ENCODE measurements at regions not wholly inside any gene's neighbourhood (a gene's known extent, or its start where the extent isn't known, plus 50 kb on each side); places are given as distances from the start of the nearest gene placed in this dataset.

DNA sequence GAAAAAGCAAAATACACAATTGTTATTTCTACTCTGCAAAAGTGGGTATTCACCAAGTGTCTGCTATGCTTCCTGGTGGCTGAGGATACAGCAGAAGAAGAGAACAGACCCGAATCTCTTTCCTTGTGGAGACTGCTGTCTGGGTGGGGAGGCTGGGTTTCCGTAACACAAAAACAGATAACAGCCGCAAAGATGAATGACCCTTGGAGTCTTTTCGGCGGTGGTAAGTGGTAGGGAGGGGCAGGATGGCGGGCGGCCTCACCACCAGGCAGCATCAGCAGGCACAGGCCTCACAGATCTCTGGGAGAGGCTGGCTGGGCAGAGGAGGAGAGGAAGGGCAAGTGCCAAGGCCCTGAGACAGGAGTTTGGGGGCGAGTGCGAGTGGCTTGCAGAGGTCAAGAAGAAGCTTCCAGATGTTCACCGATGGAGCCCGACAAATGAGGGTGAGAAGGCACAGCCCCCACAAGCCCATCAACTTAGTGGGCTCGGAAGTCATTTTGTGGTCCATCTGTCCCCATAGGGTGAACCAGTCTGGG, 164.2 kb downstream of the RHOU start:
- no peak for FAIRE-seq

DNA sequence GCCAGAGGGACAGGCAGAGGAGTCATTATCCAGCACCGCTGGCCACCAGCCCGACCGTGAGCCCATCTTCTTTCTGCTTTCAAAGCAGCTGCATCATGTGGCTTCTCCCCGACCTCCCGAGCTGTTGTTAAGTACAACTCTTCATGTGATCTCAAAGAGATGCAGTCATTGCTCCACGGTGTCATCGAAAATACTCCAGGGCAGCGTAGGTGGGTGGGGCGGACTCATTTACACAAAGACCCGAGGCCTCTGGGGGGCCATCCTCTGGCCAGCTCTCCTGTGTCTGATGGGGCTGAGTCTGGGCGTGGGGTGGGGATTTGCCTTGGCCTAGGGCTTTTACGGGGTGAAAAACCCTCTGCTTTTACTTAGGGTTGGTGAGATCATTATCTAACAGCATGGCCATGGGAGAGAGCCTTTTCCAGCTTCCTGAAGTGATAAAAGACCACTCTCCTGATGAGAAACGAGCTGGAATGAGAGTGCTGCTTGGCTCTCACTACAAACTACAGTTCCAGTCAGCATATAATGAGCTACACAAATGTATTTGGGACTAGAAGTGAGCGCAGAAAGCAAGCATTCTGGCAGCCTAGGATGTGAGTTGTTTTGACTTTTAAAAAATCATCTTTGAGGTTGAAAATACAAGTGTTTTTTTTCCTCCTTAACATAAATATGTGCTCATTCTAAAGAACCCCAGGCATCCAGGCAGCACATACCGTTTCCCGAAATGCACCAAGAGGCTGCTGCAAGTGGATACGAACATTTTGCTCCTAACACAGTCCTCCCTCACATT, 165.0 kb downstream of the RHOU start:
- FAIRE-seq, result no peak

DNA sequence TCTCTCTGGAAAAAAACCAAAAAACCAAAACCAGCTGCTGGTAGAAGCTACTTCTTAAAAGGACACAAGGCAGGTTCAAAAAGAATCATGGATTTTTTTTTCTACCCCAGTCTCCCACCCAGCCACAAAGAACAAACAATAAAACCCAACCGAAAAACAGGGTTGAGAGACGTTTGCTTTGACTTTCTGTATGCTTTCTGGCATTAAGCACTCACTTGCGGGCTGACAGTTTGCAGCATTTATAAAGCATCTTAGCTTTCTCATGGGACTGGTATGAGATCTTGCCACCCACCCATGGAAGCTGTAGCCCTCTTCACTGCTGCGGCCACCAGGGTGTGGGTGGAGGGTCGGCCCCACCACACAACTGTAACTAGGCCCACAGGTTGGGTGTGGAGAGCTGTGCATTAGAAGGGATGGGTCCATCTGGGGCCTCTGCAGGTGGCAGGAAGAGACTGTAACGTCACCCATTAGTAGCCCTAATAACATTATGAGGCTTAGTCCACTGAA, 165.7 kb downstream of the RHOU start:
- FAIRE-seq, result no peak

DNA sequence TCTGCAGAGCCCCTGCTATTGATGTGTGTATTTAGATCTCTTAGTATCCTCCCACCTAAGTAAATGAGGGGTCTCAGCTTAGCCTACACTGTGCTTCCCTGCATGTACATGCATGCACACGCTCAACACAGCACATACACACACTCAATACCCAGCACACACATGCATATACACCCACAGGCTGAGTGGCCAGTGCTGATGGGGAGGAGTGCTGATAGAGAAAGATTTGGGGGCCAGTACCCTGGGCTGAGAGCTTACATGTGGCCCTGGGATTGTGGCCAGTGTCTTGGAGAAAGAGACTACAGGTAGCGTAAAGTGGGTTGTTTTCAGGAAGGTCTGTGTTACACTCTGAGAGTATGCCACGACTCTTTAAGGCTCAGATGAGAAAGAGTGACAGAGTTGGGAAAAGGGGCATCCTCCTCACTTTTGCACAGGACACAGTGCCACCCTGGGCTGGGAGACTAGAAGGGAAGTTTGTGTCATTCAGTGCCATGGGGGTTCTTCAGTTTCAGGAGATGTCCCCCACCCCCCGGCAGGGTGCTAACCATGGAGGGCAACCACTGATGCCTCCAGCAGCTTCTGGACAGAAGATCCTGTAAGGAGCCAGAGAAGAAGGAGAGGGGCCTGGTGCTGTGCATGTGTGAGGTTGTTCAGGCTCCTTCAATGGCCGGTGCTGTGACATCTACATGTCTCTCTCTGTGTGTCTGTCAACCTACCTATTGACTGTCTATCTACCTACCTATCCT, 166.8 kb downstream of the RHOU start:
- FAIRE-seq, result no peak

DNA sequence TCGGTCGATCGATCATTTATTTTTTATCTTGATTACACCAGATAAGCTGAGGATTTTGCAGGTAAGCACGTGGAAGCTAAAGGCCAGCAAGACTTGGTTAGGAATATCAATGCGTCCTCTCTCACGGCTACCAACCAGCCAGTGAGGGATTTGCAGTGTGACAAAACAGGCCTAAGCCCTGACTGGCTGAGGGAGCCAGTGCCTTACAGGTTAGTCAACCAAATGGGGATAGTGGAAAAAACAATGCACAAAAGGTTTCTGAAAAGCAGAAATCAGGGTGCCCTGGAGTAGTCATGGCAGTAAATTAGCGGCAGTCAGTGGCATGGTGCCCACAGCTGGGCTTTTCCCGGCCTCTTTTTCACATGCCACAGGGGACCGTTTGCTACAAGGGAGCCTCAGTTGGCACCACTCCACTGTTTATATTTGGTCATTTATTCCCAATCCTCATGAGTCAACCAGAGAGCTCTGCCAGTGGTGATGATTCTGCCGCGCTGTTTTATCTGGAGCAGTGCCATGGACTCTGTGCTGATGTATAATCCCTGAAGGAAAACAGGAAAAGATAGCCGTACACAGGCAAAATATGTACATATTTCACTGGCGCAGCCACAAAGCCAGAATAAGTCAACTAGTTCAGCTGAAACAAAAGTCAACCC, 167.6 kb downstream of the RHOU start:
- FAIRE-seq, result no peak

DNA sequence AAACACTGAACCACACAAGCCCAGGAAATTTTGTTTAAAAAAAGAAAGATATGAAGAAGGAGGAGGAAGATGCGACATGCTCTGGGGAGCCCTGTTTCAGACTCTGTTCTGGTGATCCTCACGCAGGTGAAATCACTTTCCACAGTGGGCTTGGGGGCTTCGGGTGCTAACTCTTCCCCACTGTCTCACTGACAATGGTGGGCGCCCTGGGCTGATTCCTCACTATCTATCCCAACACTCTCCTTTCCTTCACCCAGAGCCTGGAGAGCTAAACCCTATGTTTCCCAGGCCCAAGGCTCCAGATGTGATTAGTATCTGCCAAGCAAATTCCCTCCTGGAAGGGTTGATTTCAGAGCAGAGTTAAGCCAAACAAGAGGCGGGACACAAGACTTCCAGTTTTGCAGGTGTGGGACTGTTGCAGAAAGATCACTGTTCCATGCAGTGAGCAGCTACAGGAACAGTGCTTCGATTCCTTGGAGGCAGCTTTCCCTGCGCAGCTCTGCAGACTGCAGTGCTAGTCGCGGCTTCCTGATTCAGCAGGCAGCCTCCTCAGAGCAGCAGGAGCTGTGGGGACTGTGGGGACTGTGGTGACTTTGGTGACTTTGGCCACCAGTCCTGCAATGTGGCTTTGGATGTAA, 168.3 kb downstream of the RHOU start:
- no peak for FAIRE-seq

DNA sequence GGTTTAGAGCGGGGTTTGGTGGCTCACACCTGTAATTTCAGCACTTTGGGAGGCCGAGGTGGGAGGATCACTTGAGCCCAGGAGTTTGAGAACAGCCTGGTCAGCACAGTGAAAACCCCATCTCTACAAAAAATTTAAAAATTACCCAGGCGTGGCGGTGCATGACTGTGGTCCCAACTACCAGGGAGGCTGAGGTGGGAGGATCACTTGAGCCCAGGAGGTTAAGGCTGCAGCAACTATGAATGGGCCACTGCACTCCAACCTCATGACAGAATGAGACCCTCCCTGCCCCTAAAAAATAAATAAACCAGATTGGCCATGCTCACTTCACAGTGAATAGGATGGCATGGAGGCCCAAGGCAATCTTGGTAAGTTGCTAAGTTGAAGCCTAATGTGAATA, 168.9 kb downstream of the RHOU start:
- FAIRE-seq, result no peak

DNA sequence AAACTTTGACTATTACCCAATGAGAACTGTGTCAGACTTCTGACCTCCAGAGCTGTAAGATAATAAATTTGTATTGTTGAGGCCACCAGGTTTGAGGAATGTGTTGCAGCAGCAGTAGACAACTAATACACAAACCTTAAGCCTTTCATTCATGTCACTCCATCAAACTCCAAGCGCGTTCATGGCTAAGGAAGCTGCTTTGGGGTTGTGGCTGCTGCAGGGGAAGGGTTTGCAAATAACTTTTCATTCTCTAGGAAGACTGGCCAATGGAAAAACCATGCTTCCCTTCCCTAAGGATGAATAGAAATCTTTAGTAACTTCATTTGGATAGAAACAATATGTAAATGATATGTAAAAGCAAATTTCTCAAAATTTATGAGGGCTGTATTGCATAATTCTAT, 170.4 kb downstream of the RHOU start:
- FAIRE-seq, result no peak

DNA sequence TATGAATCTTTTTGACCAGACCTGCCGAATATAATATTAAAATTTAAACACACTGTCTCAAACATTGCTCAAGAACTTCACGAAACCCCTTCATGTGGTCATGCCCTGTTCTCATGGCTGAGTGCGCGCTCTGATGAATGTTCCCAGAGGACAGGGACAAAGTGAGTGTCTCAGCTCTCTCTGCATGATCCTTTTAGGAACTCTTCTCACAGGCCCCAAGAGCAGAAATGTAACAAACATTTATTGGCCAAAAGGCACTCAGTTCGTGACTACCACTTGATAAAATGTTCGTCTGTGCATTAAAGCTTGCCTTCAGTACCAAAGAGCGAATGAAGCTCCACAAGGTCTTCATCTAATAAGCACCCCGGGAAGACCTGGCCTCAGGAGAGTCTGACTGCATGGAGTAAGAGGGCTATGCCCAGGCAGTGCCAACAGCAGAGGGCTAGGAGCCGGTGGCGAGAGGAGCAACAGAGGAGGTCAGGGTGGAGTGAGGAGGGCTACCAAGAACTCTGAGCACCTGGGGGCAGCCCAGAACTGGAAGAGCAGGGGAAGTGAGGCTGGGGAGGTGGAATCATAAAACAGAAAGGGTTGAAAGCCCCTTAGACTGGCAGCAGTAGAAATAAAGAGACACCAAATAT, 171.1 kb downstream of the RHOU start:
- FAIRE-seq, result no peak

DNA sequence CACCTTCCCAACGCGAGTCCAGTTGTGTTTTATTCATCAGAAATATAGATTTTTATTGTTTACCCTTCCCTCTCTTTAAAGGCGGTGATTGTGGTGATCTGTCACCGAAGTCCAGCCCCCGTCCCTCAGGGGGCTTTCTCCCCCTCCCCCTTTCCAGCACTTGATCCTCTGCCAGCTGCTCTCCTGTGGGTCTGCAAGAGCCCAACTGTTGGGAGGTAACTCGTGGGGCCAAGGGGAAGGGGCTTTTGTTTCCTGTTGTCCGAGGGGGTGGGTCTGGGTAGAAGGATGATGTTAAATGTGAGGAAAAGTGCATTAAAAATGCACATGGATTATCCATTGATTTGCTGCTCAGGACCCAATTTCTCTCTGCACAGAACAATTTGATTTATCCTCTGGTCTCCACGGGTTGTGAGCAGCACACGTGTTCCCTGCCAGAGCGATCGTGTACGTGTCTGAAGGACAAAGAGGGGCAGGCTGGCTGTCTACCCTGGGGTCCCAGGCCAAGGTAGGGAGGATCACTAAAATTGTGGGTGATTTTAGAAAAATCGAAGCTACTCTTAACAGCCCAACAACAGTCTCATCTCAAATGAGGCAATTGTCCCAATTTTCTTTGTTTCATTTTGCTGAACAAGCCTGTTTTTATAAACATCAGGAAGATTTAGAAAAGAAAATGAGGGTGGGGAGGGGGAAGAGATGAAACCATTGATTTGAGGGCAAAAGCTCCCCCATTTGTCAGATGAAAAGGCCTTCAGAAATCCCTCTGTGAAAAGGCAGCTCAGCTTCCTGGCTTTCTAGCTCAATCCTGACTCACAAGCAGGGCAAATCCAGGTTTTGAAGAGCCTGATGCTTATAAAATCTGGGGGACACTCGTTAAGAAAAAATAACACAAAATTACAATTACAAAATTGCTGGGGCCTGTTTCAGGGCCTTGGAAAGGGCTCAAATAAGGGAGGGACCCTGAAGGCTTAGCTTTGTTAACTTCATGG, 176.2 kb downstream of the RHOU start:
- no peak for FAIRE-seq

DNA sequence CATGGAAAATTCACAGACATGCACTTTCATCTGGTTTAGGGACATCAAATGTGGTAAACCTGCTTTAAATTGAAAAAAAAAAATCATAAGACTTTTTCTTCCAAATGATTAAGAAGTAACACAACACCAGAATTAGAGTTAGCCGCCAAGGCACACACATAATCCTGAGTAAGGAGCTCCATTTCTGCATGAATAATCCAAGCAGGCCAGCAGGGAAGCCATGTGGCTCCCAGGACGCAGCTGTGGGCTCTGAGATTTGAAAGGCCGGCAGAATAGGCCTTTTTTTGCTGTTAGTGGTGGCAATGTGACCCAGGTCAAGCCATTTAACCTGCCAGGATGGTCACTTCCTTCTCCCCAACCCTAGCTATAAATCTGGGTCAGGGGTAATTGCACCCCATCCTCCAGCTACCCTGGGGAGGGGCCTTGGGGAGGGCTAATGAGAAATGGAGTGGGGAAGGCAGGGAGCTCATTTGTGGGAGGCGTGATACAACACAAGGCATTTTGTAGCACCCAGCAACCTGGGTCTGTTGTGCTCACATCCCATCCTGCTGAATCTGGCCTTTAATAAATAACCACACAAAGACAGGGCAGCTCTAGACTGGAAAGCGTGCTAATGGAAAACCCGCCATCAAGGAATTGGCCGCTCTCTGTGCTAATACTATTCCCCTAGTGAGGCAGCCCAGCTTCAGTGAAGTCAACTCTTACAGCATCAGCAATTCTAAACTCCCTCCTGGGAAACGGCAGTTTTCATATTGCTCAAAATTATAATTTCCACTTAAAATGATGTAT, 178.5 kb downstream of the RHOU start:
- FAIRE-seq, result no peak

DNA sequence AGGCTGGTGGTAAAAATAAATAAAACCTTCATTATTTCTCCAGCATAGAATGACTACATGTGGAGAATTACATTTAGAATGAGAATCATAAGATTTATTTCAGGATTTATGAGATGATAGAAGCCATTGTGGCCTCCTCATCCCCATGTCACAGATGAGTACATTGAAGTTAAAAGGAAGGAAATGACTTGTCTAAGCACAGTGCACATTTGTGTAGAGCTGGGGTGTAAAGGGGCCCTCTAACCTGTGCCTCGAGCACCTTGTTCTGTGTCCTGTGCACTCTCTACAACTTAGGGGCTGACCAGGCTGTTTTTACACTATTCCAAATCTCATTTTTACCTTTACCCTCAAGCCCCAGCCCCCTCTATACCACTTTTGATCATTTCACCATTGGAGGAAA, 179.4 kb downstream of the RHOU start:
- FAIRE-seq, result no peak

DNA sequence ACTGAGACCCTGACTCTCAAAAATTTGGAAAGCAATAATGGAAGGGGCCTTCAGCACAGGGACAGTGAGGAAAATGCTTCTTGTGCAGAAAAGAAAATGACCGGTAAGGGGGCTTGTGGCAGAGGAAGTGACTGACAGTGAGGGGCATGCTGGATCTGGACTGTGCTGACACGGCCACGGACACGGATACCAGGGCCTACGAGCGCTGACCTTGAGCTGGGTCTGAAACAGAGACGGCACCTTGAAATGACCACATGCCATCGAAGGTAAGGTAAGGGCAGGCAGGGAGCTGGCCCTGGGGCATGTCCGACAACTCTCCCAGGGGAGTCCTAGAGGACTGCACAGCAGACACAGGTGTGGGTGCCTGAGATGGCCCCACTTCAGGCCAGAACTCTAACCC, 182.1 kb downstream of the RHOU start:
- no peak for FAIRE-seq

DNA sequence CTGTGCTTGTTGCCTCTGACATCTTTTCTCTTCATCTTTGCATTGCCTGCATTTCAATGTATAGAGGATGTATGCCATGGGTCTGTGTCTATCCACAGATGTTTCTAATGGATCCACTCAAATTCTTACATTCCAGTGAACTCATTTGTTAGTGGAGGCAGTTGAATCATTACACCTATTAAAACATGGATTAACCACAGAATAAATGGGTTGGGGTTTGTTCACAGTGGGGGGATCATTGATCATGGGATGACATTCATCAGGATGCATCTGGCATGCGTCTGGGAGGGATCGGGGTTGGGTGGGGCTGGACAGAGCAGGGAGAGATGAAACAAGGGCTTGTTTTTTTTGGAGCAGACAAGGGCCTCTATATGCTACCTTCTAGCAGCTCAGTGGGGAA, 182.5 kb downstream of the RHOU start:
- no peak for FAIRE-seq

DNA sequence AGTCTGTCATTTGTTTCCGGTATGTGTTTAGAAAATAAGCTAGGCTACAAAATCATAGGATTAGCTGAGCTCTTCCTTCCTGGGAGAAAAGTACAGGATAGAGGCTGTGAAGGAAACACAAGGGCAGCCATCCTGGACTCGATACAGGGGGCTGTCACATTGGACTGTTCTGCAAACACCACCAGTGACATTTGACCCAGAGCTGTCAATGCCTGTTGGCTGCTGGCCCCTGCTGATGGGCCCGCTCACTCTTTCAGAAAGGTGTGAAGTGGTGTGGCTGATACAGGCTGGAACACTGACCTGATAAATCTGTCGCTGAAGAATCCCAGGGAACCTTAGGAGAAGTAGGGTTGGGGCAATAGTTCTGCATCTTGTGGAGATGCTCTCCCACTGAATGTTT, 183.1 kb downstream of the RHOU start:
- FAIRE-seq, result no peak

DNA sequence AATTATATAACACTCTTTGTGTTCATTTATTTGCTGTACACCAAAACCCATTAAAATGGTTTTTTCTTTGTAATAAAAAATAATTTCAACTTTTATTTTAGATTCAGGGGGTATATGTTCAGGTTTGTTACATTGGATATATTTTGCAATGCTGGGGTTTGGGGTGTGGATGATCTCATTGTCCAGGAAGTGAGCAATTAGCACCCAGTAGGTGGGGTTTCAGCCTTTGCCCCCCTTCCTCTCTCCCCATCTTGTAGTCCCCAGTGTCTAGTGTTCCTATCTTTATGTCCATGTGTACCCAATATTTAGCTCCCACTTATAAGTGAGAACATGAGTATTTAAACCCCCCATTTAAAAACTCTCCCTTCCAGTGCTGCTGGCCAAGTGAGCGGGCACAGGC, 184.6 kb downstream of the RHOU start:
- no peak for FAIRE-seq

DNA sequence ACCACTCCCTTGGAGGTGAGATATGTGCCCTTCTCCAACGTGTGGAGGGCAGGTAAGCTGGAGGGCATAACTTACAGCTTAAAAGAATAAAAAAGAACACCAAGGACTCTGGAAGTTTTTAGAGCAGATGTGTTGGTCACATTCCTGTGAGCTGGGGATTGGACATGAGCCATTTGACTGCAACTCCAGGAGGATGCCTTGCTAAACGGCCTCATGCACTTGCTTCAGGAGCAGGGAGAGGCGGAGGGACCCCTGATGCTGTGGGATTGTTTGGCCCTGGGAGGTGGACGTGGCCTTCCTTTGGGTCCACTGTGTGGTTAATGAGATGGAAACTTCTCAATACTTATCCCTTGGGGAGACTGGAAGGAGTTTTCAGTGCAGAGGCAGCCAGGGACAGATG, 185.6 kb downstream of the RHOU start:
- FAIRE-seq, result no peak

DNA sequence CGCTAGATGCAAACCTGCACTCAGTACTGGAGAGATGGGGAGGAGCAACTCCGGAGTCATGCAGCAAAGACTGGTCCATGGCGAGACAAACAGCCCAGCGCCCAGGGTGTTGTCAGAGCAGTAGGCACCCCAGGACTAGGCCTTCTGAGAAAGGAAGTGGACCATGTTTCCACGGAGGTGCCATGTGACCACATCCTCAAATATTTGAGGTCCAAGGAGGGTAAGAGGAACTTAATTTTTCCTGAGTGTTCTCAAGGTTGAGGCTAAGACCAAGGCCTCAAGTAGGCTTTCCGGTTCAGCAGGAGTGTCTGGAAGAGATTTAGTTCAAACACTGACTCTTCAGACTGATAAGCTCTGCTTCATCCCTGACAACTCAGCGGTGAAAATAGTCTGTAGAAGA, 186.2 kb downstream of the RHOU start:
- FAIRE-seq, result no peak

DNA sequence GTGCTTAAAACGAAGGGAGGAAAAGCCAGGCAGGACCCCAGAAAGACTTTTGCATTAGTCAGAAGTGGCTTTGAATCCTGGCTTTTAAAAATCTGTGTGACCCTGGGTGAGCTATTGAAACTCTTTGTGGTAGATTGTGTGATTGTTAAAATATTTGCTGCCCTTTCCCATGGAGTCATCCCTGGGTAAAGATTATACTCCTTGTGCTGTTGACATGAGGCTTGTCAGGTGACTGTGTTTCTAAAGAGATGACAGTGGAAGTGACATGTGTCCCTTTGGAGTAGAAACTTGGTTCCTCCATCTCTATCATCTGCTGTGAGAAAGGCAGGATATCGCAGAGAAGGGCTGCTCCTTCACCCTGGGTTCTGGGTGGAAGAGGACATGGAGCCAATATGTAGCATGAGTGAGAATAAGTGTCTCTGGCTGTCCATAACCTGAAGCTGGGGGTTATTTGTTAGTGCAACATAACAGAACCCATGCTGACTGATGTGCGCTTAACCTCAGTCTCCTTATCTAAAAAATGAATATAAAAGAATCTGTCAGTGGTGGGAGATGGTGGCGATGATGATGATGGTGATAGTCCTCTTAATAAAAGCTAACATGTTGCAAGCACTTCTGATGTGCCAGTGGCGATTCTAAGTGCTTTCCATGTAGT, 187.6 kb downstream of the RHOU start:
- no peak for FAIRE-seq
